ENCODE measurements at regions not wholly inside any gene's neighbourhood (a gene's known extent, or its start where the extent isn't known, plus 50 kb on each side); places are given as distances from the start of the nearest gene placed in this dataset.
"Not testable (repeated sequence)": the region's sequence is repeated elsewhere in the genome, so short reads cannot be mapped to it uniquely, and the experiment has no call there.

DNA sequence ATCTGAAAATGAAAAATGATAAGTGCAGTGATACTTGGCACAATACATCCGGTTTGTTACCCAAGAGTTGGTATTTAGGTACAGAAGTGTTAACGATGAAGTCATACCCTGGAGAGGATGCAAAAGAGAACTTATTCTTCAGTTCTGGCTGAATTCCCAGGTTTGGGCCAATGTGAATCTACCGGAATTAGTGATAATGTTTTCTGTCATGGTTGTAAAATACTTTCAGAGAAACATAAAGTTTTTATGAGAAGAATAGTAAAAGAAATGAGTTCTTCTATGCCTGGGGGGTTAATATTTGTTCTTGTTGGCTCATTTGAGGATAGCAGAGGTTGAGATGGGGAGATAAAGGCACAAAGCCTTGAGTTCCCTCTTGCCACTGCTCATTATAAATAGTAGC lies 509.9 kb upstream of the POU3F2 start:
- no peak for DNase-seq (ENCODE audit: low spot score)

DNA sequence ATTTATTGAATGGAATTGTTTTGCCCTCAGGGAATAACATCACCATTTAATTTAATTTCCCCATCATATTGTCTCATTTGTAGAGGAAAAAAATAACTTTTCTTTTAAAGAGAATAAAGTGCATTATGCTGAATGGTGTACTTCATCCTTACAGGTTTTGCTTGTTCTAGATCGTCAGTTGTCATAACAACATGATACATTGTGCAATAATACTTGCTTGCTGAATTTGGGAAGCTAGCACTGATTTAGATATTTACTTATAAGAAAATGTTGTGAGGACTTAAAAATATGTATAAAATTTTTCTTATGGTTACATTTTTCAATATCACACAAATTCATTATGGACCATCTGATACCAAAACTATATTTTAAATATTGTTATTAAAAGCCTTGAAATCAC lies 509.0 kb upstream of the POU3F2 start:
- no peak for DNase-seq (ENCODE audit: low spot score)

- DNase-seq (ENCODE audit: low spot score), result no peak
Observed at GRCh38 chr6:98333273-98333672, 501.1 kb upstream of the POU3F2 start.

DNA sequence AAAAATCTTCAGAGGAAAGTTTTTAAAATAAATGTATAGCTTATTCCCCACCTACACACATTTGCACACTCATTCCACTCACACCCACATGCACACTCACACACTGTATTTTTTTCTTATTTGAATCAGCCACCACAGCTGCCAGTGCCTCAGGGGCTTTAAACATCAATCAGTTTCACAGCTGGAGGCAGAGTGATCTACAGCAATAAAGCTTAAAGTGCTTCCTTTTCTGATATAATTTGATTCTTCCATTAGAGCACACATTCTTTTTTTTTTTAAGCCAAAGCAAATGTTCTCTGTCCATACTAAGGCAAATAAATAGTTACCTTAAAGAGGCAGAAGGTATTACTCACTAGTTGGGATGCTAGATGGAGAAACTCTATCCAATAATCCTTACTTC lies 498.8 kb upstream of the POU3F2 start:
- DNase-seq (ENCODE audit: low spot score), result no peak

- no peak for DNase-seq (ENCODE audit: low spot score)
Observed at GRCh38 chr6:98339506-98339905, 494.9 kb upstream of the POU3F2 start.

DNA sequence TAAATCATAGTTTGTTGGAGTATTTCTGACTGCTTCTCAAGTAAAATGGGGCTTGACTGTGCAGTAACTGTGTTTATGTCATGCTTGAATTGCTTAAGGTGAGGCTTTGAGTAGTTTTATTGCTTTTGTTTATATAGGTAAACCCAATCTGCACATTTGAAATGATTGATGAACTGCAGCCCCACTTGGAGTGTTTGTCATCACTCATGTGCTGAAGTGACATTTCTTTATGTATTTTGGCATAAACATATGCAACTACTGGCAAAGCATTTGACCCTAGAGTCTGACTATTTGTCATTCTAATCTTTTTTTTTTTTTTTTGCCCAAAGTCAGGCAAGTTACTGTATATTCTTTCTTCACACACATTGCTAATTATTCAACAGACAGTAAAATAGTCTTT lies 491.4 kb upstream of the POU3F2 start:
- DNase-seq (ENCODE audit: low spot score), result no peak

DNA sequence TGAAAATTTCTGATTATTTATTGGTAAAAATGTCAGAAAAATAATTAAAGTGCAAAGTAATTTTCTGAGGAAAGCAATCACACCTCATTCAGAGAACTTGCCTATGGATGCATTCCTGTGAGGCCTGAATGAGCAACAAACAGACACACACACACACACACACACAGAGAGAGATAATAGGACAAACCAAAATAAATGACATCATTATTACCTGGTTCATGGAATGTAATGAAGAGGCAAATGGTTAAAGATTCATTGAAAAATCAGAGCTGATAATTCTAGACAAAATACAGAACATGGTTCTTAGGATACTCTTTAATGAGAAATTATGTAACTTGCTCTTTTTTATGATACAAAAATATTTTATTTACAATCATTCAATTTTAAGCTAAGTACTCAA lies 490.6 kb upstream of the POU3F2 start:
- no peak for DNase-seq (ENCODE audit: low spot score)

DNA sequence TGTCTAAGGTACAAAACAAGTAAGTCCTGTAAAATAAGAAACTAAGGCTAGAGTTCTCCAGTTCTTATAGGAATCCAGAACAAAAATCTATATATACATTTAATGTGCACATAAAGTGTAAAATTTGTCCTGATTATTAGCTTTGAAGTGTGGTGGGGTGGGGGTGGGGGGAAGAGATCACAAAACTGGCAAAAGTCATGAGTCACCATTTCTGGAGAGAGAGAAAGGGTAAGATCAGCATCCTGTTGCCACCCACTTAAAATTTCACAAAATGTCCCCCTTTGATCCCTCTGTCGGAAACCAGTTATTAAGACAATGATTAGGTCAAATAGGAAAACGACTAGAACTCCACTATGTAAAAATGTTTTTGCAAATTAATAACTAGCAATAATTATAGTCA lies 482.0 kb upstream of the POU3F2 start:
- no peak for DNase-seq (ENCODE audit: low spot score)

- no peak for DNase-seq (ENCODE audit: low spot score)
Observed at GRCh38 chr6:98358173-98358572, 476.2 kb upstream of the POU3F2 start.

GRCh38 chr6:98366371-98366770 lies 468.0 kb upstream of the POU3F2 start:
- DNase-seq (ENCODE audit: low spot score), result no peak

GRCh38 chr6:98380589-98380988 lies 453.8 kb upstream of the POU3F2 start:
- DNase-seq (ENCODE audit: low spot score), result no peak

DNA sequence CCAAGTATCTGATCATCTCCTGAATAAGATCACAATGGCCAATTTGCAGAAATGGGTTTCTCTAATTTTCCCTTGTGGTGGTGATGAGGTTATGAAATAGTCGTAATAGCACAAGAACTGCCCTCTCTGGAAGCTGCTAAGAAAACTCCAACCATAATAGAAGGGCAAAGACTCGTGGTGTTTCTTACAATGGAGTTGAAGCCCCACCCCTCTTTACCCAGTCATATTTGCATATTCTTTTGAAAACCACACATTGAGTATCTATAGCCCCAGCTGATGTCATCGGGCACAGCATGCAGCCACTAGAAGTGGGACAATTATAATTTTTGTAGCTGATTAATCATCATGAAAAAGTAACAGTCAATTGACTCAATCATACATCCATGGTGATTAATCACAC lies 452.1 kb upstream of the POU3F2 start:
- DNase-seq (ENCODE audit: low spot score), result no peak

GRCh38 chr6:98384334-98384733 lies 450.0 kb upstream of the POU3F2 start:
- no peak for DNase-seq (ENCODE audit: low spot score)

GRCh38 chr6:98384801-98385200 lies 449.6 kb upstream of the POU3F2 start:
- no peak for DNase-seq (ENCODE audit: low spot score)

GRCh38 chr6:98395610-98396166 lies 438.7 kb upstream of the POU3F2 start:
- no peak for DNase-seq (ENCODE audit: low spot score)

- DNase-seq (ENCODE audit: low spot score), result no peak
Observed at GRCh38 chr6:98416027-98416426, 418.3 kb upstream of the POU3F2 start.

- DNase-seq (ENCODE audit: low spot score), result not testable (repeated sequence)
Observed at GRCh38 chr6:98416497-98417158, 417.7 kb upstream of the POU3F2 start.

- no peak for DNase-seq (ENCODE audit: low spot score)
Observed at GRCh38 chr6:98433325-98434056, 400.9 kb upstream of the POU3F2 start.

- DNase-seq (ENCODE audit: low spot score), result no peak
Observed at GRCh38 chr6:98443633-98444032, 390.7 kb upstream of the POU3F2 start.

DNA sequence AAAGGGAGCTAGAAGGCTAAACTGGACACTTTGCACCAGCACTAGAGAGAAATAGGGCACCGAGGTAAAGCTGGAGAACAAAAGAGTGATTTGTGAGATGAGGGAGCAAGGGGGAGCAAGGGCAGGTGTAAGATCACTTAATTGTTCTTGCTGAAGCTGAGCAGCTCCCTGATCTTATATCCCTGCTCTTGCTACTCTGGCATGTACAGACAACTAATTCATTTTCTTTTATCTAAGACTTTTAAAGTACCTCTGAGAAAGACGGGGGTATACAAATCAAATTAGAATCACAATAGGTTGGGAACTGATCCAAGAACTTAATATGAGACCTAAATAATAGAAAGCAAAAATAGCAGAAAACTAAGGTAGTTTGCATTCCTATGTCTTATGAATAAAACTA lies 381.7 kb upstream of the POU3F2 start:
- no peak for DNase-seq (ENCODE audit: low spot score)

- no peak for DNase-seq (ENCODE audit: low spot score)
Observed at GRCh38 chr6:98454809-98455322, 379.5 kb upstream of the POU3F2 start.

GRCh38 chr6:98458708-98459107 lies 375.7 kb upstream of the POU3F2 start:
- DNase-seq (ENCODE audit: low spot score), result no peak
